ENCODE measurements at regions not wholly inside any gene's neighbourhood (a gene's known extent, or its start where the extent isn't known, plus 50 kb on each side); places are given as distances from the start of the nearest gene placed in this dataset.

- TF ChIP-seq CTCF (IDR thresholded peaks at IDR 0.05; ENCODE audit: insufficient read depth, low read length) (no peak), SPI1 (IDR thresholded peaks at IDR 0.05; ENCODE audit: borderline replicate concordance, low read depth) (no peak)
Measured at GRCh38 chr3:56882896-56883295, 81.1 kb upstream of the ARHGEF3 start.

Data from HL-60 (cell line).